Lung microvascular endothelial cell (primary cell): ENCODE measurements at regions not wholly inside any gene's neighbourhood (a gene's known extent, or its start where the extent isn't known, plus 50 kb on each side); places are given as distances from the start of the nearest gene placed in this dataset.
"Not testable (repeated sequence)": the region's sequence is repeated elsewhere in the genome, so short reads cannot be mapped to it uniquely, and the experiment has no call there.

ENCODE experiments used
- DNase-seq, 2 donors: peaks; one replicate each; pipeline versions ENCODE4 v3.0.0 to v3.0.0-alpha.2; 2010; ENCODE audit warnings: low read depth in 2 of 2

DNA sequence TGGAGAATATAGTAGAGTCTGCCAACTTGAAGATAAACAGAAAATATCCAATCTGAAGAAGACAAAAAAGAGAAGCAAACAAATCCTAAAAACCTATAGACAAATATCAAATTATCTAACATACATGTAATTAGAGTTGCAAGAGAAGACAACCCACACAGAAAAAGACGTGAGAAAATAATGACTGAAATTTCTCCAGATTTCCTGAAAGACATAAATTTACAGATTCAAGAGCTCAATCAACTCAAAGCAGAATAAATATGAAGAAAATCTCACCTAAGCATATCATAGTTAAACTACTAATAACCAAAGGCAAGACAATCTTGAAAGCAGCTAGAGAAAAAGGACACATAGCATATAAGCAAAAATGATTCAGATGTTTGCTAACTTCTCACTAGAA, 261.2 kb upstream of the NFIA start:
- DNase-seq, result no peak

DNA sequence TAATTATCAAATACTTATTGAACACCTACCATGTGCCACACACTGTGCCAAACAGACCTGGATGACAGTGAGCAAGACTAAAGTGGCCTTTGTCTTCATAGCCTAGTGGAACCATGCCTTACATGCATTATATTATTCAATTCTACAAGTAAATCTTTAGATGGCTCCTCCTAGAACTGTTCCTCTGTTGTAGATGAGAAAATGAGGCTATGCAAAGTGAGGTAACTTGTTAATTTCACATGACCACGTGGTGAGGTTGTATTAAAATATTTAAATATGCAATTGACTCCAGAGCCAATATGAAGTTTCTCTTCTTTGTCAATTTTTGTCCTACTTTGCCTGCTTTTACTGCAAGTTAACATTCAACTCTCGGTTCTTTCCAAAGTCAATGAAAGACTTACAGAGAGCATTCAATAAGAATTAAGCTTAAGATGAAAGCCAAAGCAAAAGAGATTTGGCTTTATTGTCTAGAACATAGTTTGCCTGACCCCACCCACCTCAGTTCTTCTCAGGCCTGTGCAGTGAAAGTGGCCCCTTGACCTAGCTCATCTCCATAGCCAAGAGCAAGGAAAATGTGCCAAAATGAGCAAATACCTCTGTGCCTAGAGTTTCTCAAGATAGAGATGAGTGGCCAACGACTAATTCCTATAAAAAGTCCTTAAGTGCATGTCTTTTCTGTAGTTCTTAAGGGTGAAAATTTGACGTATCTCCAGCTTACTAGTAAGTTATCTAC, 263.2 kb upstream of the NFIA start:
- no peak for DNase-seq

DNA sequence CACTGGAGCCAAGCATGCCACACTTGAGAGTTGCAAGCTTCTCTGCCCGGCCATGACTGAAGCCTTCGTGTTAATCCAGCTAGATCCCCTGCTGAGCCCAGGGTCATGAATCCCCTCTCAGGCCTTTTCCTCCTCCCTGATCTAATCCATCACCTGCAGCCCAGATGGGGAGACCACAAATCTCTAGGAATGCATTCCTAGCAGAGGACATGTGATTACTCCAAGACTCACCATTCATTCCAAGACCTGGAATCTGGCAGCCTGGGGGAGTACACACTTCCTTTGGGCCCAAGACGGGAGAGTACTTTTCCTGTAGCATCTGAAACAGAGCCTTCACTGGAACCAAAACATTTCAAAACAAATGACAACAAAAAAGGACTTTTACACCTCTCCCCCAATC, 269.3 kb upstream of the NFIA start:
- DNase-seq, result no peak

DNA sequence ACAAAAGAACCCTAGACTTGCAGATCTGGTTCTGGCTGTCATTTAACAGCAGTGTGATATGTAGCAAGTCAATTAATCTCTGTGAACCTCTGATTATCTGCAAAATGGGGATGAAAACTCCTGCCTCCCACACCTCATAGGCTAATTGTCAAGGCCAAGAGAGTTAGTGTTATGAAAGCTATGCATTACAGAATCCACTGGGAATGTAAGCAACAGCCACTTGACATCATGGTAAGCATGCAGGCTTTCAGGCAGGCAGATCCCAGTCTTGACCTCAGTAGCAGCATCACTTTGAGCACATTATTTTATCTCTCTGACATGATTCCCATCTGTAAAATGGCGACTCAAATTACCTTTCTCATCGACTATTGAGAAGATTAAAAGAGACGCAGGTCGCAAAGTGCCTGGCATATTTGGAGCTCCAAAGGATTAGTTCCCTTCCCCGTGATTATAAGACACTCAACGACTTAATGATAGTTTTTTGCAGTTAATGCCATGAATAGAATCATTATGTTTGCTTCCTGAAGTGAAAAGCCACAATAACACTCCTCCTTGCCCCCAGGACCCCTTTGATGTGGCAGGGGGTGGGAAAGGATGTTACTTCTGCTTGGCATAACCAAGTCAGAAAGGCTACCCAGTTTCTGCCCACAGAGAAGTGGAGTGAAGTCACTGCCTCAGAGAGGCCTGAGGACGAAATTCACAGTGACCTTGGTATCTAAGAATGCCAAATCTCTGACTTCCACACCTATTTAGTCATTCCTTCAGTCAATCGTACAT, 273.0 kb upstream of the NFIA start:
- DNase-seq, result no peak

DNA sequence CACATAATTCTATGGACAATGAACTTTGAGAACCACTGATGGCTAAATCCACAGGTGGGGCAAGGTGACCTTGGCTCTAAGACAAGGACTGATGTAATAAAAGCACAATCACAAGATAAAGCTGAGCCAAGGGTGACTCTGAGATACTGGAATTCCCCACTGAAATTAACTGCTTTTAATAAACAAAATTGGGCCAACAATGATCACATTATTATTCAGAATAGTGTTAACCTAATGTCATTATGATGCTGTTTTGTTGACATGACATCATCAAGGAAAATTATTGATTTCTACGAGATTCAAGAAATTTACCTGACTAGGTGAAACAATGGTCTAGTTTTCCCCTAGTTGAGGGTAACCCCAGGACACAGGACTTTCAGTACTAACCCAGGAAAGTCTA, 273.7 kb upstream of the NFIA start:
- DNase-seq, result no peak

DNA sequence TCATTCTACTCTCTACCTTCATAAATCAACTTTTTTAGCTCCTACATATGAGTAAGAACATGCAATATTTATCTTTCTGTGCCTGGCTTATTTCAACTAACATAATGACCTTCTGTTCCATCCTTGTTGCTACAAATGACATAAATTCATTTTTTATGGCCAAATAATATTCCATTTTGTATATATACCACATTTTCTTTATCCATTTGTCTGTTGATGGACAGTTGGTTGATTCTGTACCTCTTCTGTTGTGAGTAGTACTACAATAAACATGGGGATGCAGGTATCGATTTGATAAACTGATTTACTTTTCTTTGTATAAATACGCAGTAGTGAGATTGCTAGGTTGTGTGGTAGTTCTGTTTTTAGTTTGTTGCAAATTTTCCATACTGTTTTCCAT, 279.5 kb upstream of the NFIA start:
- no peak for DNase-seq

DNA sequence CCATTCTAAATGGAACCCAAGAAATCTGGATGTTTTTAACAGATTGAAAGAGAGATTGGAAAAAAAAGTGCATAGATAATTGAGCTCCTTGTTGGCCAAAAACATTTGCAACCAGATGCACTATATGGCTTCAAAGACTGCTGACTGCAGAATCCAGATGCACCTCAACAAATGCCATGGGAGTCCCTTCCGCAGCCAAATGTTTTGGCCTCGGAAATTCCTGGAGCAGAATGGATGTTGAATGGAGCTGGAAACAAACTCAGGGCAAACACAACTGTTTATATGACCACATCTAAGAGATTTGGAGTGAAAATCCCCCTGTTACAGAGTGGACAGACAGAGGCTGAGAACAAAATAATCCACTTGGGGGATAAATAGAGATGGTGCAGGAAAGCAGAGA, 285.0 kb upstream of the NFIA start:
- no peak for DNase-seq

DNA sequence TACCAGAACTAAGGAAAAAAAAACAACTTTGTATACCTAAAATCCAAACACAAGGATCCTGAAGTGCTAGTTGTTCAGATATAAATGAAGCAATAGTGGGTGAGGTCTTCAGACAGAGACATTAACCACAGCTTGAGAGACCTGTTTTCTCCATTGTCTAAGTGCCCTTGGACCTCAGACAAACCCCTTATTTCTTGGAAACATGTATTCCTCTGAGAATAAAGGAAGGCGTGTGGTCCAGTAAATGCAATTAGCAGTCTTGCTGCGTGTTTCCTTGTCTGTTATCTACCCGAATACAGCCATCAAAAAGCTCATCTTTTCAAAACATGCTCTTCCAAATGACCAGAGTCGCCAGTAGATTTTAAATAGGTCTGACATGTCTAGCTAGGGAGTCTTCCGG, 291.1 kb upstream of the NFIA start:
- DNase-seq, result no peak

DNA sequence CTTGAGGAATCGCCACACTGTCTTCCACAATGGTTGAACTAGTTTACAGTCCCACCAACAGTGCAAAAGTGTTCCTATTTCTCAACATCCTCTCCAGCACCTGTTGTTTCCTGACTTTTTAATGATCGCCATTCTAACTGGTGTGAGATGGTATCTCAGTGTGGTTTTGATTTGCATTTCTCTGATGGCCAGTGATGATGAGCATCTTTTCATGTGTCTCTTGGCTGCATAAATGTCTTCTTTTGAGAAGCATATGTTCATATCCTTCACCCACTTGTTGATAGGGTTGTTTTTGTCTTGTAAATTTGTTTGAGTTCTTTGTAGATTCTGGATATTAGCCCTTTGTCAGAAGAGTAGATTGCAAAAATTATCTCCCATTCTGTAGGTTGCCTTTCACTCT, 309.3 kb upstream of the NFIA start:
- DNase-seq, result not testable (repeated sequence)

DNA sequence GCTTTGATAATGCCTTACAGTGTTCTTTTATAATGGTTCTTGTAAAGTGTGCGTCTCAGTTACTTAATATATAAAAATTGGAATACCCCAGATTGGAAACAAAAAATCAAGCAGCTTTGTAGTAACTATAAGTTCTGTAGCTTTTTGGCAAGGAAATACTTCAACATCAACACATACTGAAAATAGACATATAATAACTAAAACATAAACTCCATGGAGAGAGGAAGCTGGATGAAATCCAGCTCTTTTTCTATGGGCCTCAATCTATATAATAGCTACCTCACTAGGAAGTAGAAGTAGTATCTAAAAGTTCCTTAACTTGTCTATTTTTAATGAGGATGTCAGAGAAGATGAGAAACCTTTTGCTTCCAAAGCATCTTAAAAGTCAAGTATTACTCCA, 313.3 kb upstream of the NFIA start:
- no peak for DNase-seq

DNA sequence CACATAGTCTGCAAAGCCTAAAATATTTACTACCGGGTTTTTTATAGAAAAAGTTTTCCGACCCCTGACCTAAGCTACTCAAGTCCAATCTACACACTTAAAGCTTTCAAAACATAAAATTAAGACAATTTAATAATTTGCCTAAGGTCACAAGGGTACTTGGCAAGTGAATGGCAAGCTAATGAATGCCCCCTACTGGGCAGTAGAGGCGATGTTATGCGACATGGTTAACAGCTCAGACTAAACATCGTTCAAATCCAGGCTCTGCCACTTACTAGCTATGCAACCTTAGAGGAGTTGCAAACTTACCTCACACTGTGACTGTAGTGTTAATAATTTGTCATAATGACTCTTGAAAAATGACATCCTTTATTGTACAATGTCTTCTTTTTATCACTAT, 317.2 kb upstream of the NFIA start:
- DNase-seq, result peak; percentile 71 to 76

DNA sequence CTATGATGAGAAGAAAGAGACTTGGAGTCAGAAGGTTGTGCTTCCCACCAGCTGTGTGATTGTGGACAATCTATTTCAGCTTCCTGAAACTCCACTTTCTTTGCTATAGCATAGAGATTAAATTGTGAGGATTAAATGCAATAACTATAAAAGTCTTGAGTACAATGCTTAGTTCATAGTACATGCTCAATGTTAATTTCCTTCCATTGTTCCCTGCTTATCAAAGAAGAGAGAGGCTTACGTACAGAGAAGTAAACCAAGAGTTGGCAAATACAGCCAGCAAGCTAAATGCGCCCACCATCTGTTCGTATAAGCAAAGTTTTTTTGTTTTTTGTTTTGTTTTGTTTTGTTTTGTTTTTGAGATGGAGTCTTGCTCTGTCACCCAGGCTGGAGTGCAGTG, 317.9 kb upstream of the NFIA start:
- no peak for DNase-seq

DNA sequence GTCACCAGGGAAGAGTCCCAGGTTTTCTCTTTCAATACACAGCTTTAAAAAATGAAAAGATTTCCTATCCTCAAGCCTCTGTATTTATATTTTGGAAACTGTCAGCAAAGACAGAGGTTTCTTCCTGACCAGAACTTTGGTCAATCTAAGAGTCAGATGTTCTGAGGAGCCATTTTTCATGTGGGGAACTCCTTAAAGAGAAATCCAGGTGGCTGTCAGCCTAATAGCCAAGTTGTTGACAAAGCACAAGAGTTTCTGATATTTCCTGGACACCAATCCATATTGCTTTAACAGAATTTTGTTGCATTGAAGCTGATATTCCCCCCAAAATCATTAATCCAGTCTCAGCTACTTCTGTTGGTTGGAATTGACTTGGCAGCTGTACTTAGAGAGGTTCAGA, 318.6 kb upstream of the NFIA start:
- no peak for DNase-seq

DNA sequence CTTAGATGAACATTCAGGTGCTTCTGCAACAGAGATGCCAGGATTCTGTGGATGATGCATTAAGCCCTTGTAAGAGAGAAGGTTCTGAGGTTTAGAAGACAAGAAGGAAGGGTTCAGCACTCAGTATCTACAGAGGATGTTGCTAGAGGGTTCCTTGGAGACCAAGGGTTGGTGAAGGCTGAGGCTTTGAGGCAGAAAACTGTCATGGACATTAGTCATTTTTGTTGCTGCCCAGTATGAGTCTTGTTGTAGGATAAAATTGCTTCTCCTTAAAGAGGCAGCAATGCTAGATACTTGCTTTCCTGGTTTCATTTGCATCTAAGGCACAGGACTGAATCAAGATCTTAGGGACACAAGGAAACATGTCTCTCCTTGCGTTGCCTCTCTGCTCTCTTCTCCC, 319.4 kb upstream of the NFIA start:
- no peak for DNase-seq

DNA sequence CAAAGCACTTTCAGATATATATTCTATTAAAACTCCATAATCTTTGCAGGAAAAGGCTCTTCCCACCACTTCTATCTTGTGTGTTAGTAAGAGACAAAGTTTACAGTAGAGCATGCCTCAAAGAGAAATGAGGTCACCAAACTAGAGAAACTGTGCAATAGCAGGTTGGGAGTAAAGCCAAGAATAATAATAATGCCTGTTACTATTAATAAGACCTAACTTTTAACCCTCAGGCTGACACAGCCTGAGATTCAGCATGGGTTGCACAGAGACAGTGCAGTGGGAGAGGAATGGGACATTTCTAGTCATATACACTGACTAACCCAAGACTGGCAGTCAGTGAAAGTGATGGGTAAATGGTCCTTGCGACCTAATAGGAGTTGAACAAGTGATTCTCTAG, 320.2 kb upstream of the NFIA start:
- DNase-seq, result peak; percentile 64 to 74

DNA sequence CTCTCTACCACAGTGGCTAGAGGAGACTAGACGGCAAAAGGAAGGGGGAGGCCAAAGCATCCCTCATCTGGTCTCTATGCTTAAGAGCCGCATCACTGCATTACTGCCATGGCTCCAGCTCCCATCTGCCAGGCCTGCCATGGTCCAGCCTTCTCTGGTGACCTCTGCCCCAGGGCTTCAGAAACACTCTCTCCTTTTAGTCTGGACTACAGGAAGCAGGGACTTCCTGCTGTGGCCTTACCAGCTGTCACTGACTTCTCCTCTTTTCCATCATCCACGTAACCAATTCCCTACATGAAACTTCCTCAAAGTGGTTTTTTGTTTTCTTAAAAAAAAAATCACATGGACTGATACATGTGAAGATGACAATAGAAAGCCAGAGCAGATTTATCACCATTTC, 323.1 kb upstream of the NFIA start:
- DNase-seq, result no peak

DNA sequence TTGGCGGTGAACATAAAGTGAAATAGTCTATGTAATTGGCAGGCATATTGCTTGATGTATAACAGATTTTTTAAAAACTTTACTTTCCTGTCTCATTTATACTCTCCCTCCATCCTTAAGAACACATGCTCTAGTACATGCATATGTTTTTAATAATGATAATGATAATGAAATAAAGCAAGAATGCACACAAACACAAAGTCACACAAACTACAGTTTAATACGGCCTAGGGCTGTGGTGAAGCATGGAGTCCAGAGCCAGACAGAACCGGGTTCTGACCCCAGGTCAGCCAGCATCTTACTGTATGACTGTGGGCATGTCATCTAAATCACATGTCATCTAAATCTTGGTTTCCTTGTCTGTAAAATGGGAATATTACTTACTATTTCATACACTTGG, 324.9 kb upstream of the NFIA start:
- DNase-seq, result no peak

DNA sequence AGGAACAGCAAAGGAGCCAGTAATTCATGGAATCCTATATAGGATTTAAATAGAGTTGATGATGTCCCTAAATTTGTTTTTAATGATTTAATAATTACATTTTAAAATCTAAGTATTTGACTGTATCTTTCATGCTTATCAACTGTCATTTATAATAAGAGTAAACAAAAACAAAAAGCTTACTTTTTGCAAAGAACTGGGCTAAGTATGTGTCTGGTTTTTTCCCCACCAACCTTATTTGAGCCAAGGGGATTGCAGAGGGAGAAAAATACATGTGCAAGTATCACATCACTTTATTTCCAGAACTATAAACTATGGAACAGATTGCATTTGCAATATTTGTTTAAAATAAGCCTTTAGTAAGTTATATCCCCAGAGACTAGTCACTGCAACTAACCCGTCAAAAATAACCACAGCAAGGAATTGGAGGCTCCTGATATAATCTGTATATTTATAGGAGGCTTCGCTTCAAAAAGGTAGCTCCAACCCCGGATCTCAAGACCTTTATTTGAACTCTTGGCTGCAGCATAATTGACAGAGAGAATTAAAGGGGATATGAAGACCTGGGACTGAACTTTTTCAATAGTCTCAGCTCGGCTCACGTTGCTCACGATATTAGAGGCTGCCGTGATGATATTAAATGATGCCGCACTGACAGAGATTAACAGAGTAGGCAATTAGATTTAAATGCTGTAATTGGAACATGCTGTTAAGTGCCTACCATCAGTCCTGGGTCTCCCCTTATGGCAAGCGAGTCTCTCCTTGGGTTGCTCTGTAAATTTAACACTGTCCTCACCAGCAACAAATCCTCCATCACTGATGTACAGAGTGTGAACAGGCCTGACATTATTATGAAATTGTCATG, 329.1 kb upstream of the NFIA start:
- no peak for DNase-seq

DNA sequence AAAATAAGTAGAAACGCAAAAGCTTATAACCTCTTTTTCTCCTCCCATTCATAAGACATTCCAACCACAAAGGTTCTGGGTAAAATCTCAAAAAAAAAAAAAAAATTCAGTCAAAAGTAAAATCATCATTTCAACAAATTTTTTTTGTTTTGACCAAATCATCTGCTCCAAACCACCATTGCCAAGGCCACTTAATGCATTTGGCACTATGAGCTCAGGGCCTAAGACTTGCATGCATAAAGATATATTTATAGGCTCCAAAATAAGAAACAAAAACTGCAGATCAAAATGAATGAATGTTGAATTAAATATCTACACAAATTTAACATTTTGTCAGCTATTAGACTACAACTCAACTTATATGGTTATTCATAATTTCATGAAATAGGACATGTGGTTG, 331.1 kb upstream of the NFIA start:
- DNase-seq, result no peak

DNA sequence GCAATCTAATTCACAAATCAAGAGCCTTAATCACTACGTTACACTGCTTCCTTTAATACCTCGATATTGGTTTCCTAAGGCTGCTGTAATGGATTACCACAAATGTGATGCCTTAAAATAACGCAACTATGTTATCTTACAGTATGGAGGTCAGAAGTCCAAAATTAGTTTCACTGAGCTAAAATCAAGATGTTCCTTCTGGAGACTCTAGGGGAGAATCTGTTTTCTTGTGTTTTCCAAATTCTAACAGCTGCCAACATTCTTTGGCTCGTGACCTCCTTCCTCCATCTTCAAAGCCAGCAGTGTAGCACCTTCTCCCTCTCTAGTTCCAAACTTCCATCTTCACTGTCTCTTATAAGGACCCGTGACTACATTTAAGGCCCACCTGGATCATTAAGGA, 335.0 kb upstream of the NFIA start:
- DNase-seq, result no peak

DNA sequence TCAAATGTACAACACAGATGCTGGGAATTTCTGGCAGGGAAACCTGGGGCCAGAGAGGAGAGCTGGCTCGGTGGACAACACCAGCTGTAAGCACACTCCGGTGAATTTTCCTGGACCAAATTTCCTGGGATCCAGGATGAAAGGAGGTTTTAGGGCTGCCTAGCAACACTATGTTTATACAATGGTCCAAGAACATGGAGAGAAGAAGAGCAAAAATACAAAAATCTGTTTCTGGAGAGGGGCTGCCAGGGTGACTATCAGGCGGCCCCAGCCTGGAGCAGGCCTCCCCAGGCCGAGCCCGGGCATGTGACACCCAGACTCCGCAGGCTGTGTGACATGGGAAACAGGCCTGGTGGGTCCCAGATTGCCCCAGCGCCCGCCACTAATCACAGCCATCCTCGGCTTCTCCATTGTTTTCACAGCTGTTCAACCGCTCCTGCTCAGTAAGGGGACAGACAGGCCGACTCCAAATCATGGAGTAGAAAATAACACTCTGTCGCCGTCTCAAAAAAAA, 336.0 kb upstream of the NFIA start:
- peak in 1 of 2 donors; percentile 16 for DNase-seq

DNA sequence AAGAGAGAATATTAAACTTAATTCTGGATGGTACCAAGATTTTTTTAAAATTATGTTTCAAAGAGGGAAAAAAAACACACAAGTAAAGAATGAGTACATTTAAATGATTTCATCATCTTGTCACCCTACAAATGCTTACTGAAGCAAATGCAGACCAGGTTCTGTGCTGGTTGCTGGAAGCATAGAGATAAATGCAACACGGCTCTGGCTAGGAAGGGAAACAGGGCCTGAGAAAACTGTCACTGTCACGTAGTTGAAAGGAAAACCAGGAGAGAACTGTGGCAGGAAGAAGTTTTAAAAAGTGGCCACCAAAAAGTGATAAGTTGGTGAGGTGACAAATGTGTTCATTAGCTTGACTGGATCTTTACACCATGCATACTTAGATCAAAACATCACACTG, 336.9 kb upstream of the NFIA start:
- no peak for DNase-seq
